NCI-H1105 treated with DMSO at 0.1 percent for 48 hours (cell line): ENCODE measurements at regions not wholly inside any gene's neighbourhood (a gene's known extent, or its start where the extent isn't known, plus 50 kb on each side); places are given as distances from the start of the nearest gene placed in this dataset.

Source experiments
- DNase-seq: peaks from one replicate; lab custom pipeline; 2025; lab: John Stamatoyannopoulos, UW

GRCh38 chr1:112788054-112788453 lies 72.9 kb upstream of the PPM1J start:
- DNase-seq, result no peak

DNA sequence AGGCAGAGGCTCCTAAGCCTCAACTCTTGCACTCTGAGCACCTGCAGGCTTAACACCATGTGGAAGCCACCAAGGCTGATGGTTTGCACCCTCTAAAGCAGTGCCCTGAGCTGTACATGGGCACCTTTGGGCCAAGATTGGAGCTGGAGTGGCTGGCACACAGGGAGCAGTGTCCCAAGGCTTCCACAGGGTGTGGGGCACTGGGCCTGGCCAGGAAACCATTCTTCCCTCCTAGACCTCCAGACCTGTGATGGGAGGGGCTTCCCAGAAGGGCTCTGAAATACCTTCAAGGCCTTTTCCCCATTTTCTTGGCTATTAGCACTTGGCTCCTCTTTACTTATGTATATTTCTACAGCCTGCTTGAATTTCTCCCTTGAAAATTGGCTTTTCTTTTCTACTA lies 67.9 kb upstream of the PPM1J start:
- no peak for DNase-seq

- no peak for DNase-seq
These were observed 64.8 kb upstream of the PPM1J start for GRCh38 chr1:112779665-112780526.

GRCh38 chr1:112778137-112778536 lies 63.0 kb upstream of the PPM1J start:
- DNase-seq, result no peak

GRCh38 chr1:112776688-112777087 lies 61.6 kb upstream of the PPM1J start:
- no peak for DNase-seq

DNA sequence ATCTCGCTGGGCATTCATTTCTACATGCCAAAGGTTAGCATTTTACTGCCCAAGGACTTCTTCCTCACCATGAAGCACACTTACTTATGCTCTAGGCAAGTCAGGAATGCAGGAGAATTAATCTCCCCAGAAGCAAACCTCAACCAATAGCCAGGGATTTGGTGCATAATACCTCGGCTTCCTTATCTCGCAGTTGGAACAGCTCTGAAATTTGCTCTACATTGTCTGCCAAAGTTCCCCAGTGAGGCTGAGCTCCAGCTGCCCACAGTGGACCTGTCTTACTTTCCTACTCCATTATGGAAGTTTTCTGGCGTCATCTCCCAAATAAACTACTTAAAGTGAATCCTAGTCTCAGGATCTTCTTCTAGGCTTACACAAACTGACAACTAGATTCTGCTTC lies 57.6 kb upstream of the PPM1J start:
- DNase-seq, result no peak

GRCh38 chr1:112770724-112771123 lies 55.6 kb upstream of the PPM1J start:
- DNase-seq, result no peak

DNA sequence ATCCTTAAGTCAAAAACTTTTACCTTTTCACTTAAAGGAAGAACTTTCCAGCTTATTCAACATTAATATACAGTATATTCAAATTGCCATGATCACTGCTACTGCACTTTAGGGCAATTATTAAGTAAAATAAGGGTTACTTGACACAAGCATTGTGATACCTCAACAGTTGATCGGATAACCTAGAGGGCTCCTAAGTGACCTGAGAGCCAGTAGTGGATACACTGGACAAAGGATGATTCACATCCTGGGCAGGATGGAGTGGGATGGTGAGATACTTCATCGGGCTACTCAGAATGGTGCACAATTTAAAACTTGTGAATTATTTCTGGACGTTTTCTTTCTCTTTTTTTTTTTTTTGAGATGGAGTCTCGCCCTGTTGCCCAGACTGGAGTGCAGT lies 54.5 kb upstream of the PPM1J start:
- no peak for DNase-seq

DNA sequence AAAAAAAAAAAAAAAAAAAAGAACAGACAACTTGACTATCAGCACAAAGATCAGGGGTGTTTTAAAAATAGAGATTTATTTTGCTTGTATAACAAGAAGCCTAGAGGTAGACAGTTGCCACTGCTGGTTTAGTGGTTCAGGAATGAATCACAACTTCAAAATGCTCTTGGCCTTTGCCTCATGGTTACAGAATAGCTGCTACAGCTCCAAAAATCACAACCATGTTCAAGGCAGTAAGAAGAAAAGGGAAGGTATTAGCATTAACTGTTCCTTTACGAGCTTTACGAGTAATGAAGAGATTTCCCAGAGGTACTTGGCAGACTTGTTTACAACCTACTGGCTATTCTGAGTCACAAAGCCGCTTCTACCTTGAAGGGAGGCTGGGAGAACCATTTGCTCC lies 52.5 kb upstream of the PPM1J start:
- no peak for DNase-seq
